MV-4-11 (cell line): ENCODE measurements at regions not wholly inside any gene's neighbourhood (a gene's known extent, or its start where the extent isn't known, plus 50 kb on each side); places are given as distances from the start of the nearest gene placed in this dataset.
"Not testable (repeated sequence)": the region's sequence is repeated elsewhere in the genome, so short reads cannot be mapped to it uniquely, and the experiment has no call there.

ENCODE experiments used
- DNase-seq: peaks from one replicate; lab custom pipeline; 2025; lab: John Stamatoyannopoulos, UW

DNA sequence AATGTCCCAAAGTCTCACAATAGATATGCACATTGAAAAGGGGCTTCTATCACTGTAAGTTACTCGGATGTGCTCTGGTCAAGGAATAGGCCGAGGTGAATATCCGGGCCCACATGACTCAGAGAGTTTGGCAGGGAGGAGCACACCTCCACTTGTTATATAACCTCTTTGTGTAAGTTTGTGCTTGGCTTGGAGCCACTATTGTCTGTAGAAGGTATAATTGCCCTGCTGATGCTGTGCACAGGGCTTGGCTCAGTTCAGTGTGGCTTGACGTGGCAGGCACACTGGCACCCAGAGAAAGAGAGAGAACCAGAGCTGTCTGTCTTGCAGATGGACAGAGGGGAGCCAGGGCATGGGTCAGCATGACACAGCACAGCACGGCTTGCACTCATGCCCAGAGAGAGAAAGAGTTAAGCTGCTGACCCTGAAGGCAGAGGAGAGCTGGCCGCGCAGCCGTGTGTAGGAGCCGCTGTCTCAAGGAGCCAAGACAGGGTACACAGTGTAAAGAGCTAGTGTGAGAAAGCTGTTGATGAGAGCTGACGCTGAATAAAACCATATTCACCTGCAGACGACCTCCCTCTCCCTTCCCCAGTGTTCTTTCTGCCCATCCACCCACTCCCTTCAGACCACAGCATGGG is 482.5 kb downstream of the C6orf118 start:
- DNase-seq: no peak

DNA sequence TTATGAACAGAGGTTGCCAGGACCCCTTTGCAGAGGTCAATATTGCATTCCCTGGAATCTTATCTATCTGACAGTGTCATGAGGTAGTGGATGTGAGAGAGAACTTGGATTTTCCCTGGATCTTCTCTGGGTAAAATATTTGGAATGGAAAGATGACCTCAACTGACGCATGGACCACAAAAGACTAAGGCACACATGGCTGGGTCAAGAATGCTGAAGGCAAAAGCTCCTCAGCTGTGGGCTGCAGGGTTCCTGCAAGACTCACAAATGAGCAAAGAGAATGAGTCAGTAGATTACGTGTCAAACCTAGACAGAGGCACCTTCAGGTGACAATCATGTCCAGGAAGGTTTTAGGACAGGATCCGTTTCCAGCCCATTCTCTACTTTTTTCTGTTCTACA is 484.0 kb downstream of the C6orf118 start:
- no peak for DNase-seq

DNA sequence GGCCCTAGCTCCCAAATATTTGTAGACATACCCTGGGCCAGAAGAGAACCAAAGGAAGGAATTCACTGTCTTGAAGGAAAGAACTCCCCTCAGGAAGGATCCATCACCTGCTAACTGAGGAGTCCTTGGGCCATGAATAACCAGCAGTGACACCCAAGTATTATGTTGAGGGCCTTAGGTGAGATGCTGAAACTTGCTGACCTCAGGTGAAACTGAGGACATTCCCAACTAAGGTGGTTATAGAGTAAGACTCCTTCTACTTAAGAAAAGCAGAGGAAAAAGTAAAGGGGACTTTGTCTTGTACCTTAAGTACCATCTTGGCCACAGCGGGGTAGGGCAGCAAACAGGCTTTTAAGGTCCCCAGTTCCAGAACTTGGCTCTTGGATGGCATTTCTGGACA is 491.7 kb downstream of the C6orf118 start:
- DNase-seq: no peak

DNA sequence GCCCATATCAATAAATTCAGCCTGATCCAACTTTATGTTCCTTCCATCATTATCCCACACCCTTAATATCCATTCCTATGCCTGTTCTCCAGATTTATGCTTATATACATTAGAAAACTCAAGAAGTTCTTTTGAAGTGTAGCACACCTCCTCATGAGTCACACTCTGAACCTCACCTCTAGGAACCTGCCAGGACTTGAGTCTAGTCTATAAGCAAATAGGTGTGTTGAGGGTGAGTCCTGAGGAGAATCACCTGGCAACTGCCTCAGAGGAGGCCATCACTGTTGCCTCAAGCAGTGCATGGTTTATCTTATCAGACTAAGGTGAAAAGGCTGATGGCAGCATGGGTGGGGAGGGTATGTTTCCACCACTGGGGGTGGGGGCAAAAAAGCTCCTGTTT is 496.7 kb downstream of the C6orf118 start:
- no peak for DNase-seq

DNA sequence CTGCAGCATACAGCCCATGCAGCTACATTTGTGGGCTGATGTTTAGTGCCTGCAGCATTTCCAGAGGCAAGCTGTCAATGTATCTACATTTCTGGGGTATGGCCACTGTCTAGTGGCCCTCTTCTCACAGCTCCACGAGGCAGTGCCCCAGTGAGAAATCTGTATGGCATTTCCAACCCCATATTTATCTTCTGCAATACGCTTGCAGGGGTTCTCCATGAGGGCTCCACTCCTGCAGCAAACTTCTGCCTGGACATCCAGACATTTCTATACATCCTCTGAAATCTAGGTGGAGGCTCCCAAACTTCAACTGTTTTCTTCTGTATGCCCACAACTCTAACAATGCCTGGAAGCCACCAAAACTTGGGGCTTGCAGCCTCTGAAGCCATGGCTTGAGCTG is 502.3 kb downstream of the C6orf118 start:
- no peak for DNase-seq

DNA sequence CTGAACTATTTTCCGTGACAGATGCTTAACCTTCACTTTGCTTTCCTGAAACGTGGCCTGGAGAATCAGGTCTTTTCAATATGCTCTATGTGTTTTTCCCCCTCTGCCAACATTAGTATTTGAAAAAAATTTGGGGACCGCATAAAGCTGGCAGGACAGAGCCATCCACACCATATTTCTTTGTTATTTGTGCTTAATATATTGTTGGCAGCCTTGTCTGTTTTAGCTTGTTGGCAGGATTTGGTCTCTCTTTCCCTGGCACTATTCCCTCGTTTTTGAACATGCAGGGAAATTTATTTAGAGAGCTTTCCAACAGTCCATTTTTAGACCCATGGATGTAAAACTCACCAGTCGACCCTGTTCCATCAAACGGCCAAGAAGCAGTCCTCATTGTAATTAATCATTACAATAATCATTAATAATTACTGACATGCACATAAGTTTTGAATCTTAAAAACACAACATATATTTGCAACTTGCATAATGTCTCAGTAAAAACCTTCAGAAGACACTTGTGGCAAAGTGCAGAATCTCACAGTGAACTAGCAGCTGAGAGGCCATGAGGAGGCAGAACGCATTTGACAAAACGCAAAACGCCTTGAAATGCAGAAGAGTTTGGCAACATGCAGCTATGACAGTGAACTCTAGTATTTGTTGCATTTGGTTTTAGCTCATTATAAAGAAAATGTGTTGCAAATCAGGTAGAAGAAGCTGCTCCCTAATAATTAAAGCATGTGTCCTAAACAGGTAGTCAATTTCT is 514.2 kb downstream of the C6orf118 start:
- no peak for DNase-seq

DNA sequence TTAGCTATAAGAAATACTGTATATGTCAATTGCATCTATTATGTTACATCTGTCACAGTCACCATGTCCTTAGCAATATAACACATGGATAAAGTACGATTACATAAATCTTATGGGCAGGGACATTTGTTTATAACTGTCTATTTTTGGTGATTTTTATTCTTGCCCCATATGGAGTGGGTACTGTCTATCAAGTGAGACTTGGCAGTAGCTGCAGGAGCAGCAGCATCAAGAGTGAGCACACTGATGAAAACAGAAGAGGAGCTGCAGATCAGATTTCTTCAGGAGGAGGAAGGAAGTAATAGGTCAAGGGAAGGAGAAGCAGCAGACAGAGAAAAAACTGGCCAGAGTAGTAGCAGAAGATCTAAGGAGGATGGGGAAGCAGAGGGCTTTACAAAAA is 516.7 kb downstream of the C6orf118 start:
- DNase-seq: no peak

DNA sequence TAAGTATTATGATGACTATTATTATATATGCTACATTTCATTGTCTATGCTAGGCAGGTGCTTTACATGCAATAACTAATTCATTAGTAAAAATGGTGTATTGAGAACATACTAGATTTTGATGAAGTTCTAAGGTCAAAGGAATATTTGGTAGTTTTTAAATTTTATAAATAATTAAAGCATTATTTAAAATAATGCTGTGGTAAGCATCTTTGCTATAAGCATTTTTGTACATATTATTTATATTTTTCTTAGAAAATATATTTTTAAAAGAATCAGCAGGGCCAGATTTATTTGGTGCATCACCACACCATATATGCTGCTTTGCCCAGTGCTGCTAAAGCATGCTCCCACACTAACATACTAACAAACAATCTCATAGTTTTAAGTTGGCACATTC is 517.9 kb downstream of the C6orf118 start:
- DNase-seq: no peak

DNA sequence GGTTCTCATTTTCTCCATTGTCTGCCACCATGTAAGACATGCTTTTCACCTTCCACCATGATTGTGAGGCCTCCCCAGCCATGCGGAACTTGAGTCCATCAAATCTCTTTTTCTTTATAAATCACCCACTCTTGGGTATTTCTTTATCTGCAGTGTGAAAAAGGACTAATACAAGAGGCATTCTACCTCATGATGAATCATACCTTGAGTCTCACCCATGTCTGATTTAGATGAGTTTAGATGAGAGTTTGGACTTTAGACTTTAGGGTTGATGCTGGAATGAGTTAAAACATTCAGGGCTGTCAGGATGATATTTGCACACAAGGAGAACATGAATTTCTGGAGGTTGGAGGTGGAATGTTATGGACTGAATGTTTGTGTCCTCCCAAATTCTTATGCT is 545.6 kb downstream of the C6orf118 start:
- DNase-seq: no peak

DNA sequence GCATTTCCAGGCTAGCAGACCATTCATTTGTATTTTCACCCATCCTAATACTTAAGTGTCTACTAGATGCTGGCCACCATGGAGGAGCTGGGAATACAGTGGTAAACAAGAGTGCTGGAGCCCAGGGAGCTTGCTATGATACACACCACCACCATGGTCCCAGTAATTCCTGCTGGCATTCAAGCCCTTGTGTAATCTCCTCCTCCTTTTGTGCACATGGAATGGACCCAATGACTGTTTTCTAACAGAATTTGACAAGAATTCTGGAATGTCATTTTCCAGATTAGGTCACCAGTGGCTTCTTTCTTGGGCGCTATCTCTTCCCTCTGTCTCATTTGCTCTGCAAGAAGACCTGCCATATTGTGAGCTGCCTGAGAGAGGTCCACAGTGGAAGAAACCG is 552.0 kb downstream of the C6orf118 start:
- DNase-seq: no peak

DNA sequence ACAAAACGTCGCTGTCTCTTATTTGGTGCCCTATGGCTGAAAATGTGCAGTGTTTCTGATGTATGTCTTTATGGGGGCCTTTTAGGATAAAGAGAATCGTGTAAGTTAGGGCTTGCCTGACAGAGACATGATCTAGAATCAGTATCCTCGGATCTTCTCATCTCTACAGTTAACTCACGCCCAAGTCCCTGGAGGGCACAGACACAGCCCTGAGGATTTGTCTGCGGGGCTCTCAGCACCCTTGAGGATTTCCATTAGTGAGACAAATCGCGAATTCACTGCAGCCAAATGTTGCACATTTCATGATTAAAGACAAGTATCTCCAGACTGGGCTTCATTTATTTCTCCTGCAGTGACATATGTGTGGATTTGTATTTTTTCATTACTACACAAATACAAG is 552.7 kb downstream of the C6orf118 start:
- DNase-seq: no peak

DNA sequence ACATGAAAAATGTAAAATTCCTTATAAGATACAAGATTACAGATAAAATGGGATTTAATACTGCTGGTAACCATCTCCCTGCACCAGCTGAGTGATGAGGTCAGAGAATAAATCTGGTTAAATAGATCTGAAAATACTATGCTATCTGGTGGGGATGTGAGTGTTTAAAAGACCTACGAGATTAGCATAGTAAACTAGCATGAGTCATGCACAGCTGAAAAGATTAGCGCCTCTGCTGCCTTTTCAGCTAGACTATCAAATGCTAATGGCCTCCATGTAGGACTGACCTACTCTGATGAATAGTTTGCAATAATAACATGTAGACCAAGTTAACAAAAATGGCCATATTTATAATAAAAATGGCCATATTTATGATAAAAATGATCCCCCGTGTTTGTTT is 553.3 kb downstream of the C6orf118 start:
- no peak for DNase-seq

DNA sequence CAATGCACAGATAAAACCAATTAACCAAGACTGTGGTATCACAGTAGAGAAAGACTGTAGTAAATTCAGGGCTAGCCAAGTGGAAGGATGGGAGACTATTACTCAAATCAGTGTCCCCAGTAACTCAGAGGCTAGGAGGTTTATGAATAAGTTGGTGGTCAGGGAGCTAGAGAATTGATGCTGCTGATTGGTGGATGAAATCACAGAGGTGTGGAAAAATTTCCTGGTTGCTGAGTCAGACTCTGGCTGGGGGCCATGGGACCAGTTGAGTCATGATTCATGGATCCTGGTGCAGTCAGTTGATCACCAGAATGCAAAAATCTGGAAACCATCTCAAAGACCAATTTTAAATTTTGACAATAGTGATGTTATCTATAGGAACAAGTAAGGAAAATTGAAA is 555.9 kb downstream of the C6orf118 start:
- DNase-seq: no peak

DNA sequence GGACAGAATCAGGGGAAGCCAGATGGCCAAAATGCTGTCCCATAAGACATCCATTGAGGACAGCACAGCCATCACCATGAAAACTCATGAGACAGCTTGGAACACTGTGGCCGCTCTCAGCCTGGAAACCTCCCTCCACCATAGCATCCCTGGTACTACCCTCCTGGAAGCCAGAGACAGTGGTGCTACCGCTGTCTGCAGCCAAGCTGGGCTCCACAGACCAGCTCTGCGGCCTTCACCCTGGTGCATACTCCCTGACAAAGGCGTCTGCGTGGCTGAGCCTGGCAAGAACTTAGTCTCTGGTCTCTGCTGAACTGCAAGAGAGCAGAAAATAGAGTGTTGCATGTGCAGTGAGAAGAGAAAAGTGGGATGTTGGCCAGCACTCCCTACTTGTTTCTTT is 558.0 kb downstream of the C6orf118 start:
- DNase-seq: no peak

DNA sequence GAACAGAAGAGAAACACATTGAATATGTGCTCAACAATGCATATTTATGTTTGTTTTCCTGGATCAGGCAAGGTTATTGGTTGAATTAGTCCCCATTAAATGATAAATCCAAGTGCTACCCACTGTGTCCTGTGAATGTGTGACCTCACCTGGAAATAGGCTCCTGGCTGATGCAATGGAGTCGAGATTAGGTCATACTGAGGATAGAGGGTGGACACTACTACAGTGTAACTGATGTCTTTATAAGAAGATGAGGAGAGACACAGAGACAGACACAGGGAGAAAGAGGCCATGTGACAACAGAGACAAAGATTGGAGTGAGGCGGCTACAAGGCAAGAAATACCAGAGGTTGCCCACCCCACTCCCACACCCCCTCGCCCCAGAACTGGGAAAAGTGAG is 559.3 kb downstream of the C6orf118 start:
- DNase-seq: no peak

DNA sequence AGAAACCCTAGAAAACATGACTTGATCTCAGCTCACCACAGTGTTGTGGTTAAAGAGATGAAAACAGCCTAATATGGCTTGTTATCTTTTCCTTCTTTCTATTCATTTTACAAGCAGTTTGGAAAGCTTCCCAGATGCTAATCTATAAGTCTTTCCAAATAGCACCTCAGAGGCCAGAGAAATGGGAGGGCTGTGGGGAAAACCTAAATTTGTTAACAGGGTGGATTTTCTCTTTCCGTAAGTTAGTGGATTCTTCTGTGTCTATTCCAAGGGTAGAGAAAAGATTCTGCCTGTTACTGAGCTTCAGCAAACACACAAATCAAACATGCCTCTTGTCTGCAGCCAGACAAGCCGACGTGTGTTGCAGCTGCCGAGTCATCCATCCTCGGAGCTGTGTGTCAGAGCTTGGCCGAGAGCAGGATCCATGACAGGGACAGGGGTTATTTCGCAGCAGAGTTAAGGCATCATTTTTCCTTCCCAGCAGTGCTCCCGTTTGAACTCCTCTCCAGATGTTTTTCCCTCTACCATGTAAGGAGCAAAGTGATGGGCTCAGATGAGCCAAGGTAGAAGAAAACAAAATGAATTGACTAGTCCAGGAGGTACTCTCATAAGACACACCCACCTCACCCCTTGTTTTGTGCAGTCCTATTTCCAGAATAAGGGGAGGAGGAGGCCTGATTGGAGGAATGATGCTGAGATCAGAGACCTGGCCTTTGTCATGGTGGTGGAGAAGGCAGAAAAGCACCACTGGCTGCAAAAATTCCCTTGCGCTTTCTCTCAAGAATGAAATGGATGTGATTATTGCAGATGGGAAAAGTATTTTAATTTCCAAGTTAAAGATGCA is 560.0 kb downstream of the C6orf118 start:
- DNase-seq: no peak

DNA sequence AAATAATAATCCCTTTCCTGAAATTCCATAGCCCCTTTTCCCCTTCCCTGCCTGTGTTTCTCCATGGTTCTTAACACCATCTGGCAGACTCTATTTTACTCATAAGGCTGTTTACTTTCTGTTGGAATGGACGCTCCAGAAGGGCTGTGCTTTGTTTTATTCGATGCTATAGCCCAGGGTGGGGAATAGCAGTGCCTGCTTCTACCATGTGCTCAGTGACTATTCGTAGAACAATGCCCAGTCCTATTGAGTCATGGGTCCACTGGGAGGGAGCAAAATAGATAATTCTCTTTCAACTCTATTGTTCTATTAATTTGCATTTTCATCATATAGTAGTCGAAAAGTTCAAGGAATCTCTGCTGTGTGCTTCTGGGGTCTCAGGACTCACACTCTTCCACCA is 565.1 kb downstream of the C6orf118 start:
- no peak for DNase-seq

DNA sequence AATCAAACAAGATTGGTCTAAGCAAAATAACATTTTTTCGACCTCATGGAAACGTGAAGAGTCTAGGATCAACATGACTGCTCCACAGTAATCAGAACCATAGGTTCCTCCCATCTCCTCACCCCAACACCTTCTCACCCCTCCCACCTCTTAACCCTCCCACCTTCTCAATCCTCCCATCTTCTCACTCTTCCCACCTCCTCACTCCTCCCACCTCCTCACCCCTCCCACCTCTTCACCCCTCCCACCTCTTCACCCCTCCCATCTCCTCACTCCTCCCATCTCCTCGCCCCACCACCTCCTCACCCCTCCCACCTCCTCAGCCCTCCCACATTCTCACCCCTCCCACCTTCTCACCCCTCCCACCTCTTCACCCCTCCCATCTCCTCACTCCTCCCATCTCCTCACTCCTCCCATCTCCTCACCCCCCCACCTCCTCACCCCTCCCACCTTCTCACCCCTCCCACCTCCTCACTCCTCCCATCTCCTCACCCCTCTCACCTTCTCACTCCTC is 567.4 kb downstream of the C6orf118 start:
- no peak for DNase-seq

DNA sequence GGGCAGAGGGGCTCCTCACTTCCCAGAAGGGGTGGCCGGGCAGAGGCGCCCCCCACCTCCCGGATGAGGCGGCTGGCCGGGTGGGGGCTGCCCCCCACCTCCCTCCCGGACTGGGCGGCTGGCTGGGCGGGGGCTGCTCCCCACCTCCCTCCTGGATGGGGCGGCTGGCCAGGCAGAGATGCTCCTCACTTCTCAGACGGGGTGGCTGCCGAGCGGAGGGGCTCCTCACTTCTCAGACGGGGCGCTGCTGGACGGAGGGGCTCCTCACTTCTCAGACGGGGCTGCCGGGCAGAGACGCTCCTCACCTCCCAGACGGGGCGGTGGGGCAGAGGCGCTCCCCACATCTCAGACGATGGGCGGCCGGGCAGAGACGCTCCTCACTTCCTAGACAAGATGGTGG is 573.3 kb downstream of the C6orf118 start:
- DNase-seq: not testable (repeated sequence)

DNA sequence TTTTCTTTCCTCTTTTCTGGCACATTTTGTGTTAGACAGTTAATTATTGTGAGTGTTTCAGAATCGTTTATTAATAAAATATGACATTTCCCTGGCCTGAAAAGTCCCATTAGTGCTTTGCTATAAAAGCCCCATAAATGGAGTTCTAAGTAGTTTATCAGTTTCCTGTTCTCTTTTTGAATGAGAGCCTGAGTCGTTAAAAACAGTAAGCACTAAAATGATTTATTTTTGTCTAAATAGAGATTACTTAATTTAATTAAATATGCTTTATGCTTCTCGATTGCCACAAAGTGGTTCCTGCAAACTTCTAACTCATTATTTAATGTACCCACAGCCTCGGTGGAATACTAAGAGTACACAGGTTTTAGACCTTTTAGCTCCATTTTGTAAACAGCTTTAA is 577.9 kb downstream of the C6orf118 start:
- no peak for DNase-seq

DNA sequence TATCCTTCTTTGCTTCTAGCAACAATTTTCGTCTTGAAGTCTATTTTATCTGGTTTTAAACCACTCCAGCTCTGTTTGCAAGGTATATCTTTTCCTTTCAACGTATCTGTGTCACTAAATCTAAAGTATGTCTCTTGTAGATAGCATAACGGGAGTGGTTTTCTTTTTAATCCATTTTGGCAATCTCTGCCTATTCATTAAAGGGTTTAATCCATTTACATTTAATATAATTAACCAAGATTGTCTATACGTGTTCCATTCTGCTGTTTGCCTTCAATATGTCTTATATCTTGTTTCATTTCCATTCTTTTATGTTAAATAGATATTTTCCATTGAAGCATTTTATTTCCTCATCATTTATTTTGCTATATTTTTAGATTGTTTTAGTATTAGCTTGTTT is 587.9 kb downstream of the C6orf118 start:
- DNase-seq: no peak

DNA sequence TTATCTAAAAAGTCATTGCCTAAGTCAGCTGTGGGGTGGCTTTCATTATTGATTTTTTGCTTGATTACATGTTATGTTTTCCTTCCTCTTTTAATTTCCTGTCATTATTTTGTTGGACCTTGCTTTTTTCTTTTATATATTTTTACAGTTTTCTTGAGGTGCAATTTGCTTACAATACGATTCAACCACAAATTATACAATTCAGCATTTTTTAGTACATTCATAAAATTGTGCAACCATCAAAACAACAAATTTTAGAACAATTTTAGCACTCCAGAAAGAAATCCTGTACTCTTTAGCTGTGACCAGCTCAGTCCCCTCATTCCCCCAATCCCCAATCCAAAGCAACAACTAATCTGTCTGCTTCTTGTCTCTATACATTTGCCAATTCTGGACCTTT is 608.9 kb downstream of the C6orf118 start:
- DNase-seq: no peak

DNA sequence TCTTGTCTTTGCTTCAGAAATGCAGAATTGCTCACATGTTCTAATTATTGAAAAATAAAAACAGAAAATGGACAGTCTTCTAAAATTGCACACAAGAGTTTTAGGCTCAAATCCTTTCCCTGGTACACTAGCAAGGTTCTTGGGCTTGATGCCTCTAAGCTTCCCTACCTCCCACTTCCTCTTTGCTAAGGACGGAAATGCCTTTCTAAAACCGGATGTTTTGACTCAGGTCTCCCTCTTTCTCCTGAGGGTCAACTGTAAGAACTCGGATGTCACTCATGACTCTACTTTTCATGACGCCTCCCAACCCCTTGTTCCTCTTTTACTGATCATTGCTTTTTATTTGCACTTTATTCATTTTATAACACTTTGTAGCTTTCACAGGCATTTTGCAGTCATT is 613.5 kb downstream of the C6orf118 start:
- DNase-seq: peak; percentile 80
